Activated CD8-positive, alpha-beta memory T cell treated with anti-CD3 and anti-CD28 coated beads, Interleukin-2, amount 10 ng/mL, durations not matched to agents 7 days and 5 days (primary cell): ENCODE measurements at regions not wholly inside any gene's neighbourhood (a gene's known extent, or its start where the extent isn't known, plus 50 kb on each side); places are given as distances from the start of the nearest gene placed in this dataset.

ENCODE experiments used
- ATAC-seq: fragments of 150-1000 bp; cut with Tn5 transposase; one replicate; pipeline ENCODE4 v1.10.0; 2021; ENCODE audit warnings: moderate library complexity
- CTCF ChIA-PET: fragments of 350-600 bp; sonication (Branson Sonifier 250); formaldehyde crosslinking; loops from one replicate; lab custom pipeline; 2021; ENCODE audit warnings: antibody characterized with exemption; lab: Charles Lee
- DNase-seq: peaks from one replicate; pipeline ENCODE4 v3.0.0-alpha.2; 2020
- H3K27ac Mint-ChIP-seq: one replicate; pipeline ENCODE4 v1.8.0; 2021; ENCODE audit warnings: mild to moderate bottlenecking, mixed read lengths
- H3K27me3 Mint-ChIP-seq: one replicate; pipeline ENCODE4 v1.8.0; 2021; ENCODE audit warnings: mixed read lengths
- H3K36me3 Mint-ChIP-seq: one replicate; pipeline ENCODE4 v1.8.0; 2021; ENCODE audit warnings: mild to moderate bottlenecking, mixed read lengths
- H3K4me1 Mint-ChIP-seq: one replicate; pipeline ENCODE4 v1.8.0; 2021; ENCODE audit warnings: mixed read lengths
- H3K4me3 Mint-ChIP-seq: one replicate; pipeline ENCODE4 v1.8.0; 2021; ENCODE audit warnings: mild to moderate bottlenecking, moderate library complexity, mixed read lengths
- H3K9me3 Mint-ChIP-seq: one replicate; pipeline ENCODE4 v1.8.0; 2022; ENCODE audit warnings: low read depth, mixed read lengths

DNA sequence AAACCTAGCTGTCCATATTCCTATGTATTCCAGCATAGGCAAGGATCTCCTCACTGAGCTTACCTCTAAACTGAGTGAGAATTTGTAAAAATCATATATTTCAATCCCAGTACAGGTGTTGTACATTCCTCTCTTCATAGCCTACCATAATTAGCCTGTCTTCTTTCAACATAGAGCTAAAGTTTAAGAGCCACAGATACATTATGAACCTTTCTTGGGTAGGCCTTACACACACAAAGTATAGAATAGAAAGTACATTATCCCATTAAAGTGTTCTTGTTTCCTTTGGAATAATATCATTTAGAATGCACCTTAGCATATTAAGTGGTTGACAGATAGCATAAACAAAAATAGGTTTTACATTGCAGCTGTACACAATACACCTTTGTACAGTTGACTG is 282.1 kb upstream of the TMEM161B start:
- Mint-ChIP-seq H3K27ac (no peak overlapping the region), H3K4me3 (no peak overlapping the region), H3K9me3 (no peaks in the 10 kb centered on the region), H3K27me3 (peaks cover 4% of the 10 kb centered on the region), H3K4me1 (peaks cover 3% of the 10 kb centered on the region), H3K36me3 (no peaks in the 10 kb centered on the region)
- CTCF ChIA-PET, result no interaction called here
- ATAC-seq (no peak), DNase-seq (no peak)

- CTCF ChIA-PET, result no interaction called here
- Mint-ChIP-seq H3K36me3 (no peaks in the 10 kb centered on the region), H3K9me3 (no peaks in the 10 kb centered on the region), H3K27me3 (peaks cover 8% of the 10 kb centered on the region), H3K4me1 (no peaks in the 10 kb centered on the region), H3K27ac (no peak overlapping the region), H3K4me3 (no peak overlapping the region)
- ATAC-seq (no peak), DNase-seq (no peak)
Observed at GRCh38 chr5:88548136-88548805, 279.6 kb upstream of the TMEM161B start.

- CTCF ChIA-PET, result no interaction called here
- Mint-ChIP-seq H3K9me3 (no peaks in the 10 kb centered on the region), H3K4me1 (no peaks in the 10 kb centered on the region), H3K4me3 (no peak overlapping the region), H3K27ac (no peak overlapping the region), H3K36me3 (no peaks in the 10 kb centered on the region), H3K27me3 (peaks cover 8% of the 10 kb centered on the region)
- ATAC-seq (no peak), DNase-seq (no peak)
Observed at GRCh38 chr5:88545338-88545737, 276.7 kb upstream of the TMEM161B start.

- no peak overlapping the region for H3K27ac Mint-ChIP-seq
- ATAC-seq, result no peak
- no peak for DNase-seq
- H3K9me3 Mint-ChIP-seq, result no peaks in the 10 kb centered on the region
- no peaks in the 10 kb centered on the region for H3K36me3 Mint-ChIP-seq
- H3K4me3 Mint-ChIP-seq, result no peak overlapping the region
- H3K27me3 Mint-ChIP-seq, result peaks cover 8% of the 10 kb centered on the region
- no peaks in the 10 kb centered on the region for H3K4me1 Mint-ChIP-seq
- CTCF ChIA-PET, result no interaction called here
Observed at GRCh38 chr5:88544671-88545070, 276.0 kb upstream of the TMEM161B start.

GRCh38 chr5:88544136-88544645 is 275.5 kb upstream of the TMEM161B start:
- no peaks in the 10 kb centered on the region for H3K9me3 Mint-ChIP-seq
- DNase-seq, result no peak
- no peak overlapping the region for H3K27ac Mint-ChIP-seq
- CTCF ChIA-PET, result no interaction called here
- peaks cover 8% of the 10 kb centered on the region for H3K27me3 Mint-ChIP-seq
- H3K4me1 Mint-ChIP-seq, result no peaks in the 10 kb centered on the region
- no peak overlapping the region for H3K4me3 Mint-ChIP-seq
- H3K36me3 Mint-ChIP-seq, result no peaks in the 10 kb centered on the region
- ATAC-seq, result no peak

DNA sequence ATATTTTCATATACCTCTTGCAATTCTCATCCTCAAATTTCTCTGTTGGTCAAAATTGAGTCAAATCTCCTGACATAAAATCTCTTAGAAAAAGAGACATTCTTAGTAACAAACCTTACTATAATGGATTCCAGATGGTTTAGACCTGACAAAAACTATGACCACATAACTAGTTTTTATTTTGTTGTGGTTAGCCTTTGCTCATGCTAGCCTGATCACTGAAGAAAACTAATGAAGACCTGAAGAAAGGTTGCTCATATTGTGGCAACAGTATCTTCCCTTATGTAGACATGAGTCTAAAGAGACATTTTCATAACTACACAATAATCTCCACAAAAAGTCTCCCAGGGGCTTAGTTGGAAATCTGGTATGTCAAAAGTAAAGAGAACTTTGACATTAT is 274.1 kb upstream of the TMEM161B start:
- H3K27ac Mint-ChIP-seq, result no peak overlapping the region
- no peaks in the 10 kb centered on the region for H3K9me3 Mint-ChIP-seq
- peaks cover 13% of the 10 kb centered on the region for H3K27me3 Mint-ChIP-seq
- no peaks in the 10 kb centered on the region for H3K36me3 Mint-ChIP-seq
- no peaks in the 10 kb centered on the region for H3K4me1 Mint-ChIP-seq
- no peak for ATAC-seq
- H3K4me3 Mint-ChIP-seq, result no peak overlapping the region
- CTCF ChIA-PET, result no interaction called here
- DNase-seq, result no peak

- Mint-ChIP-seq H3K27me3 (peaks cover 9% of the 10 kb centered on the region), H3K9me3 (no peaks in the 10 kb centered on the region), H3K27ac (no peak overlapping the region), H3K4me1 (no peaks in the 10 kb centered on the region), H3K36me3 (no peaks in the 10 kb centered on the region), H3K4me3 (no peak overlapping the region)
- ATAC-seq, result no peak
- no peak for DNase-seq
- CTCF ChIA-PET, result no interaction called here
Observed at GRCh38 chr5:88540471-88541115, 271.9 kb upstream of the TMEM161B start.

- ATAC-seq, result no peak
- Mint-ChIP-seq H3K9me3 (no peaks in the 10 kb centered on the region), H3K4me1 (no peaks in the 10 kb centered on the region), H3K27ac (no peak overlapping the region), H3K4me3 (no peak overlapping the region), H3K36me3 (no peaks in the 10 kb centered on the region), H3K27me3 (peaks cover 9% of the 10 kb centered on the region)
- no peak for DNase-seq
- CTCF ChIA-PET, result no interaction called here
Observed at GRCh38 chr5:88539693-88540365, 271.2 kb upstream of the TMEM161B start.

DNA sequence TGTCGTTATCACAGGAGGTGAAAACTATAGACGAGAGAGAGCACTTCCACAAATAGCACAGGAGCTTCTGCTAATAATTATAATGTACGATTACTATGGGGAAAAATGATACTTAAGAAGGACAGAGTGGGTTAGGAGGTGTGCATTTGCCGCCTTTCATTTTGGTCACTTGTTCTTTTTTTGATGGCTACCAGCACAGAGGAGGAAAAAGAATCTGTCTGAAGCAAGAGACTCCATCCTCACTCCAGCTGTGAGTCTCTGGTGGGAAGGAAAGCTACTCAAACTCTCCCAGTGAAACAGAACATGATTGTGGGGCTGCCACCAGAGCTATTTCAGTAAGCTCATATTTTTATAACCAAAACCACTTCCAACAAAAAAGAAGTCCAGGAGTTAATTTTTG is 270.4 kb upstream of the TMEM161B start:
- Mint-ChIP-seq H3K27ac (no peak overlapping the region), H3K4me1 (no peaks in the 10 kb centered on the region), H3K36me3 (no peaks in the 10 kb centered on the region), H3K9me3 (no peaks in the 10 kb centered on the region), H3K4me3 (no peak overlapping the region), H3K27me3 (peaks cover 9% of the 10 kb centered on the region)
- DNase-seq, result no peak
- no peak for ATAC-seq
- CTCF ChIA-PET, result no interaction called here

DNA sequence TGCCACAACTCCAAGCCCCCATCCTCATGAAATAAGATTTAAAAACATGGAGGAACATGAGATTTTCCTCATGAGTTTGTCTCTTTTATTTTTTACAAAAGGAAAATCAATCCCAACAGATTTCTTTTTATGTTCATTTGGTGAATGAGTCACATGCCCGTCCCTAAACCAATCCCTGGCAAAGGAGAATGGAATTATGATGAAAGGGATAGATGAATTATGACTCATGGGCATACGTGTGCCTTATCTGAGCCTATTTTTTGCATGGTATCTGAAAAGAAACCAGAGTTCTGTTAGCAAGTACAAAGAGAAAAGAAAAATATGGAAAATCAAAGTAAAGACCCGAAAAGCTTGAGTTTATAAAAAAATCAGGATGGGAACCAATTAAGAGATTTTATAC is 267.5 kb upstream of the TMEM161B start:
- no peak overlapping the region for H3K27ac Mint-ChIP-seq
- DNase-seq (no peak), ATAC-seq (no peak)
- CTCF ChIA-PET, result no interaction called here
- peaks cover 7% of the 10 kb centered on the region for H3K27me3 Mint-ChIP-seq
- no peaks in the 10 kb centered on the region for H3K4me1 Mint-ChIP-seq
- no peaks in the 10 kb centered on the region for H3K36me3 Mint-ChIP-seq
- H3K9me3 Mint-ChIP-seq, result no peaks in the 10 kb centered on the region
- no peak overlapping the region for H3K4me3 Mint-ChIP-seq

DNA sequence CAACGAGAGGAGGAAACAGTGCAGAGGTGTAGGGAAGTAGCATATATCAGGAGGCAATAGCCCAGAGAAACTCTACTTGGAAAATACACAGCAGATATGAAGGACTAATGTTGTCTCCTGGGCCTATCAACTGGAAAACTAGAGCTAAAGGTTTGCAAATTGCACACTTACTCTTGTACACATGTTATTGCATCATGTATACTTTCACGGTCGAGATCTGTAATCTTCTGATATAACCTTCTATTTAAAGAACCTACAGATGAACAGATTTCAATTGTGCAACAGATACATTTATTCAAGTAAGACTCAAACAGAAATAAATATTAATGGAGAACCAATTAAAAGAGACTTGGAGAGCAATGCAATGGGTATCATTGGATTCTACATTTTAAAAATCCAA is 256.3 kb upstream of the TMEM161B start:
- Mint-ChIP-seq H3K27ac (no peak overlapping the region), H3K4me3 (no peak overlapping the region), H3K9me3 (no peaks in the 10 kb centered on the region), H3K27me3 (peaks cover 16% of the 10 kb centered on the region), H3K36me3 (no peaks in the 10 kb centered on the region), H3K4me1 (no peaks in the 10 kb centered on the region)
- CTCF ChIA-PET, result no interaction called here
- ATAC-seq, result no peak
- DNase-seq, result no peak

GRCh38 chr5:88519066-88519465 is 250.4 kb upstream of the TMEM161B start:
- Mint-ChIP-seq H3K9me3 (no peaks in the 10 kb centered on the region), H3K36me3 (no peaks in the 10 kb centered on the region), H3K4me3 (no peak overlapping the region), H3K27ac (no peak overlapping the region), H3K27me3 (peaks cover 20% of the 10 kb centered on the region), H3K4me1 (peaks cover 2% of the 10 kb centered on the region)
- CTCF ChIA-PET, result no interaction called here
- ATAC-seq (no peak), DNase-seq (no peak)

- ATAC-seq, result no peak
Observed at GRCh38 chr5:88518131-88519016, 249.7 kb upstream of the TMEM161B start.

More at GRCh38 chr5:88518131-88519016, 249.7 kb upstream of the TMEM161B start:
- Mint-ChIP-seq H3K9me3 (no peaks in the 10 kb centered on the region), H3K27me3 (peaks cover 23% of the 10 kb centered on the region), H3K36me3 (no peaks in the 10 kb centered on the region), H3K4me3 (no peak overlapping the region), H3K27ac (no peak overlapping the region), H3K4me1 (peaks cover 2% of the 10 kb centered on the region)
- CTCF ChIA-PET, result no interaction called here
- DNase-seq, result no peak
